Naive B cell (primary cell): ENCODE measurements at regions not wholly inside any gene's neighbourhood (a gene's known extent, or its start where the extent isn't known, plus 50 kb on each side); places are given as distances from the start of the nearest gene placed in this dataset.

ENCODE experiments used
- ATAC-seq, 2 donors: fragments of 150-1000 bp; cut with Tn5 transposase; 2 replicates each; pipeline ENCODE4 v1.10.0; 2021; ENCODE audit warnings: low read depth in 2 of 2, mild to moderate bottlenecking in 2 of 2, moderate library complexity in 2 of 2
- DNase-seq: peaks from one replicate; pipeline ENCODE4 v3.0.0; 2022
- H3K27ac Mint-ChIP-seq, 6 donors: one replicate each; pipeline ENCODE4 v1.8.0; 2020 to 2022; ENCODE audit warnings: mild to moderate bottlenecking in 6 of 6, mixed read lengths in 6 of 6, moderate library complexity in 5 of 6, inconsistent platforms in 2 of 6
- H3K27me3 Mint-ChIP-seq, 3 donors: one replicate each; pipeline ENCODE4 v1.8.0; 2021 to 2022; ENCODE audit warnings: mixed read lengths in 3 of 3, mild to moderate bottlenecking in 1 of 3
- H3K36me3 Mint-ChIP-seq, 2 donors: one replicate each; pipeline ENCODE4 v1.8.0; 2020 to 2022; ENCODE audit warnings: mixed read lengths in 2 of 2, inconsistent platforms in 1 of 2, mild to moderate bottlenecking in 1 of 2
- H3K4me1 Mint-ChIP-seq, 3 donors: one replicate each; pipeline ENCODE4 v1.8.0; 2020 to 2022; ENCODE audit warnings: mixed read lengths in 3 of 3, inconsistent platforms in 1 of 3, mild to moderate bottlenecking in 1 of 3, moderate library complexity in 1 of 3
- H3K4me3 Mint-ChIP-seq, 8 donors: one replicate each; pipeline ENCODE4 v1.8.0; 2020 to 2022; ENCODE audit warnings: mild to moderate bottlenecking in 8 of 8, mixed read lengths in 8 of 8, moderate library complexity in 8 of 8, inconsistent platforms in 2 of 8
- H3K9me3 Mint-ChIP-seq, 7 donors: one replicate each; pipeline ENCODE4 v1.8.0; 2020 to 2022; ENCODE audit warnings: mixed read lengths in 7 of 7, mild to moderate bottlenecking in 5 of 7, inconsistent platforms in 2 of 7, moderate library complexity in 1 of 7

GRCh38 chr3:179503152-179503551 lies 51.9 kb upstream of the GNB4 start:
- peaks cover 5 to 24% (median 16%) of the 10 kb centered on the region in 7 donors for H3K9me3 Mint-ChIP-seq
- no peak for ATAC-seq

GRCh38 chr3:179503640-179504039 lies 52.4 kb upstream of the GNB4 start:
- H3K36me3 Mint-ChIP-seq, result peaks cover 0 to 7% of the 10 kb centered on the region in 2 donors

More at GRCh38 chr3:179503152-179503551, 51.9 kb upstream of the GNB4 start:
- no peak for DNase-seq
- Mint-ChIP-seq H3K27me3 (peaks cover 11 to 43% (median 33%) of the 10 kb centered on the region in 3 donors), H3K27ac (peak overlapping the region in 2 of 6 donors; percentile 57 to 61), H3K4me1 (no peaks in the 10 kb centered on the region), H3K4me3 (no peak overlapping the region), H3K36me3 (peaks cover 0 to 7% of the 10 kb centered on the region in 2 donors)

DNA sequence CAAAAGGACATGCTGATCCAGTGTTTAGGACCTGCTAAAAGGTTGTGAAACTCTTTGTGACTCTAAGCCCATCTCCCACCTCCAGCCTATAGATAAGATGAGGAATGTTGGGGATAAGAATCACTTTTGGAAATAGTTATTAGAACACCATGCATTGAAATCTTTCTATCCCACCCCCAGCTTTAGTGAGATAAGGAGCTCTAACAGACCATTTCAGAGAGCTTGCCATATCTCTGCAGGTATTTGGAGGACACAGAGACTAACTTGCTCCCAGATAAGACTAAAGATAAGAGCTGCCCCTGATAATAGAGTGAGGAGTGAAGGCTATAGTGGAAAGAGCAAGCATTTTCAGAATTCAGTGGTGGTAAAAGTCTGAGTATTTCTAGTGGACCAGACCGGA lies 53.1 kb upstream of the GNB4 start:
- Mint-ChIP-seq H3K4me1 (no peaks in the 10 kb centered on the region), H3K9me3 (peaks cover 3 to 16% (median 8%) of the 10 kb centered on the region in 7 donors), H3K27me3 (peaks cover 11 to 43% (median 33%) of the 10 kb centered on the region in 3 donors), H3K36me3 (peaks cover 0 to 7% of the 10 kb centered on the region in 2 donors), H3K27ac (peak overlapping the region in 1 of 6 donors; percentile 53), H3K4me3 (no peak overlapping the region)
- DNase-seq (no peak), ATAC-seq (no peak)

More at GRCh38 chr3:179503640-179504039, 52.4 kb upstream of the GNB4 start:
- Mint-ChIP-seq H3K4me1 (no peaks in the 10 kb centered on the region), H3K4me3 (no peak overlapping the region), H3K27ac (no peak overlapping the region), H3K27me3 (peaks cover 11 to 43% (median 33%) of the 10 kb centered on the region in 3 donors), H3K9me3 (peaks cover 3 to 23% (median 14%) of the 10 kb centered on the region in 7 donors)
- ATAC-seq, result no peak
- no peak for DNase-seq

GRCh38 chr3:179505534-179505933 lies 54.3 kb upstream of the GNB4 start:
- H3K9me3 Mint-ChIP-seq, result peaks cover 0 to 7% (median 2%) of the 10 kb centered on the region in 7 donors
- peaks cover 0 to 7% of the 10 kb centered on the region in 2 donors for H3K36me3 Mint-ChIP-seq
- no peaks in the 10 kb centered on the region for H3K4me1 Mint-ChIP-seq
- H3K4me3 Mint-ChIP-seq, result no peak overlapping the region
- H3K27me3 Mint-ChIP-seq, result peaks cover 11 to 39% (median 33%) of the 10 kb centered on the region in 3 donors
- ATAC-seq (no peak), DNase-seq (no peak)
- no peak overlapping the region for H3K27ac Mint-ChIP-seq

DNA sequence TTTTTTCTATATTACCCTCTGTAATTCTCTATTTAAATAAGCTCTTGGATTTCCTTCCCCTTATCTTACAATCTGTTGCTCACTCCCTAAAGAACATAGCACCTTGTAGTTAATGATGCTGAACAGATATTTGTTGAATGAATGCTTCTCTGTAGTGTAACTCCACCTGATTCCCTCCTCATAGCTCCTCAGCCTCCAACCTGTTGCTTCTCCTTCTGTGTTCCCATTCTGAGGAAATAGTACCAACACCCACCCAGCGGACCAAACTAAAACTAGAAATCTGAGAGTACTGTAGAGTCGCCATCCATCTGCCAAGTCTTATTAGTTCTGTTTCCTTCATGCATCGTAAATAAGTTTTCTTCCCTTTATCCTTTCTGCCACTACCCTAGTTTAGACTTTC lies 55.5 kb upstream of the GNB4 start:
- Mint-ChIP-seq H3K4me3 (no peak overlapping the region), H3K27me3 (peaks cover 11 to 33% (median 28%) of the 10 kb centered on the region in 3 donors), H3K36me3 (peaks cover 0 to 2% of the 10 kb centered on the region in 2 donors), H3K4me1 (no peaks in the 10 kb centered on the region), H3K27ac (peak overlapping the region in 1 of 6 donors; percentile 19), H3K9me3 (no peaks in the 10 kb centered on the region)
- ATAC-seq (no peak), DNase-seq (no peak)

DNA sequence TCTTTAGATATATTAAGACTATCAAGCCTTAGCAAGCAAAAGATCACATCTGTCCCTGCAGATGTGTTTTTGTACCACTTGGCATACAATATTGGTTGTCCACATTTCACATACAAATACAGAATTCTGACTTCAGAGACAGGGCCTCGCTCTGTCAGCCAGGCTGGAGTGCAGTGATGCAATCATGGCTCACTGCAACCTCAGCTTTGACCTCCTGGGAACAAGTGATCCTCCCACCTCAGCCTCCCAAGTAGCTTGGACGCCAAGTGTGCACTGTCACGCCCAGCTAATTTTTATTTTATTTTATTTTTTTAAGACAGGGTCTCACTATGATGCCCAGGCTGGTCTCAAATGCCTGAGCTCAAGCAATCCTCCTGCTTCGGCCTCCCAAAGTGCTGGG lies 53.0 kb upstream of the ACTL6A start:
- peaks cover 11 to 37% (median 24%) of the 10 kb centered on the region in 3 donors for H3K27me3 Mint-ChIP-seq
- no peak overlapping the region for H3K4me3 Mint-ChIP-seq
- ATAC-seq (no peak), DNase-seq (no peak)
- no peaks in the 10 kb centered on the region for H3K36me3 Mint-ChIP-seq
- no peak overlapping the region for H3K27ac Mint-ChIP-seq
- H3K4me1 Mint-ChIP-seq, result no peaks in the 10 kb centered on the region
- peaks cover 0 to 3% (median 0%) of the 10 kb centered on the region in 7 donors for H3K9me3 Mint-ChIP-seq

GRCh38 chr3:179510496-179510895 lies 52.2 kb upstream of the ACTL6A start:
- DNase-seq (no peak), ATAC-seq (no peak)
- H3K4me1 Mint-ChIP-seq, result no peaks in the 10 kb centered on the region
- H3K27ac Mint-ChIP-seq, result peak overlapping the region in 1 of 6 donors; percentile 26
- H3K27me3 Mint-ChIP-seq, result peaks cover 11 to 34% (median 20%) of the 10 kb centered on the region in 3 donors
- peaks cover 0 to 4% of the 10 kb centered on the region in 2 donors for H3K36me3 Mint-ChIP-seq
- no peak overlapping the region for H3K4me3 Mint-ChIP-seq
- peaks cover 0 to 4% (median 0%) of the 10 kb centered on the region in 7 donors for H3K9me3 Mint-ChIP-seq

- Mint-ChIP-seq H3K27me3 (peaks cover 4 to 23% (median 5%) of the 10 kb centered on the region in 3 donors), H3K9me3 (peaks cover 8 to 15% (median 12%) of the 10 kb centered on the region in 7 donors), H3K36me3 (peaks cover 0 to 18% of the 10 kb centered on the region in 2 donors), H3K4me1 (no peaks in the 10 kb centered on the region), H3K27ac (no peak overlapping the region), H3K4me3 (no peak overlapping the region)
- no peak for ATAC-seq
- no peak for DNase-seq
These were observed 50.3 kb upstream of the ACTL6A start for GRCh38 chr3:179512378-179512777.
